Esophagus squamous epithelium (tissue), 5 donors: ENCODE measurements at regions not wholly inside any gene's neighbourhood (a gene's known extent, or its start where the extent isn't known, plus 50 kb on each side); places are given as distances from the start of the nearest gene placed in this dataset.
"Not testable (repeated sequence)": the region's sequence is repeated elsewhere in the genome, so short reads cannot be mapped to it uniquely, and the experiment has no call there.

Source experiments
- DNase-seq: peaks from one replicate; lab custom pipeline; 2025; lab: John Stamatoyannopoulos, UW
- H3K27ac ChIP-seq, 4 donors: fragments of 200-600 bp; sonication (generic); one replicate each; pipeline ENCODE4 v1.5.1; 2016 to 2019; ENCODE audit warnings: mild to moderate bottlenecking in 1 of 4
- H3K27me3 ChIP-seq, 4 donors: fragments of 200-600 bp; sonication (generic); 1 replicate in 3 of 4; 2 replicates in 1 of 4; pipeline versions ENCODE4 v1.5.1 to v1.6.0; 2017 to 2021; ENCODE audit warnings: antibody characterized with exemption in 1 of 4
- H3K36me3 ChIP-seq, 3 donors: fragments of 200-600 bp; sonication (generic); one replicate each; pipeline ENCODE4 v1.5.1; 2016 to 2019
- H3K4me1 ChIP-seq, 3 donors: fragments of 200-600 bp; sonication (generic); one replicate each; pipeline ENCODE4 v1.5.1; 2017 to 2019
- H3K4me3 ChIP-seq, 4 donors: fragments of 200-600 bp; sonication (generic); 1 replicate in 3 of 4; 2 replicates in 1 of 4; pipeline ENCODE4 v1.5.1; 2016 to 2019; ENCODE audit warnings: mild to moderate bottlenecking in 2 of 4, moderate library complexity in 1 of 4
- H3K9me3 ChIP-seq, 3 donors: fragments of 200-600 bp; sonication (generic); one replicate each; pipeline ENCODE4 v1.5.1; 2016 to 2019
- WGBS, 2 donors: methylation state at CpG; one replicate each; pipeline ENCODE4 v1.1.5; 2018; 5-methylcytosine and 5-hydroxymethylcytosine counted together
- intact Hi-C: fragments of 100-400 bp; cut with DNase I; formaldehyde crosslinking; loops from one replicate; pipeline ENCODE4 v1.15.0; 2022
- donor health status: DM: yes; HTN: yes; CAD: no.

DNA sequence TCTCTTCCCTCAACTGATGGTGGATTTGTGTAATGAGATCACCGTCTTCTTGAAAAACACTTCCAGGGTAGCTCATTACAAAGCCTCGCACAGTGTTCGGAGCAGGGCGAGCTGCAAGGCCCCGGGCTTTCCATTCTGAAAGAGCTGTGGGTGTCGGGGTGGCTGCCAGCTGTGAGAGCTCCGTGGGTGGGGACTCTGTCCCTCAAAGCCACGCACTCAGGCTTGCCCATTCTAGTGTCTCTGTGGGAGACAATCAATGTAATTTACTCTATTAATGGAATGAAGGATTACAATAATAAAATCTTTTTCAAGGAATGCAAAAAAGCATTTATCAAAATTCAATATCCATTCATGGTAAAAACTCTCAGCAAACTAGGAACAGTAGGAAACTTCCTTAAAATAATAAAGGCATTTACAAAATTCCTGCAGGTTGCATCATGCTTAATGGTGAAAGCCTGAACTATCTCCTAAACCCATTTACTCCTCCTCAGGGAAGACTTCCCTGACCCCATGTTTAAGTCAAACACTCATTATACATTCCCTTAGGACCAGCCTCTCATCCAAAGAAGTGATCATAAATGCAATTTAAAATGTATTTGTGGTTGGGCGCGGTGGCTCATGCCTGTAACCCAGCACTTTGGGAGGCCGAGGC lies 224.5 kb upstream of the PLGLB1 start:
- 64 to 70% methylated on average over 2 to 4 of the region's 11 CpGs for WGBS, 2 donors
- H3K36me3 ChIP-seq, H3K4me3 ChIP-seq, H3K4me1 ChIP-seq, DNase-seq, H3K27me3 ChIP-seq, H3K9me3 ChIP-seq, intact Hi-C loops, H3K27ac ChIP-seq: not testable (repeated sequence)

DNA sequence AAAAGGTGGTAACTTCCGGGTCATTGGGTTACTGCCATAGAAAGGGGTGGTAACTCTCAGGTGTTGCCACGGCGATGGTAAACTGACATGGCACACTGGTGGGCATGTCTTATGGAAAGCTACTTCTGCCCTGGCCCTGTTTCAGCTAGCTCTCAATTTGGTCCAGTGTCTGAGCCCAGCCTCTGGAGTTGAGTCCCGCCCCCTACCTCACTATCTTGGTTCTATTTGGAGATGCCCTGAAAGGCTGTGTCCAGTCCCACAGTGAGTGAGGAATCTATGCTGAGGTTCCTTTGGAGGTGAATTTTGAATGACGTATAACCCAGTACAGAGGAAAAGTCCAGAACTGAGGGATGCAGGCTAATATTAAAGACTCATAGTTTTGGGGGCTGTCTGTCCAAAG lies 230.4 kb upstream of the PLGLB1 start:
- intact Hi-C loops, DNase-seq, H3K36me3 ChIP-seq, H3K9me3 ChIP-seq, H3K4me1 ChIP-seq, H3K27ac ChIP-seq, H3K4me3 ChIP-seq, H3K27me3 ChIP-seq: not testable (repeated sequence)
- 90 to 100% methylated on average over 1 of the region's 5 CpGs for WGBS, 2 donors

DNA sequence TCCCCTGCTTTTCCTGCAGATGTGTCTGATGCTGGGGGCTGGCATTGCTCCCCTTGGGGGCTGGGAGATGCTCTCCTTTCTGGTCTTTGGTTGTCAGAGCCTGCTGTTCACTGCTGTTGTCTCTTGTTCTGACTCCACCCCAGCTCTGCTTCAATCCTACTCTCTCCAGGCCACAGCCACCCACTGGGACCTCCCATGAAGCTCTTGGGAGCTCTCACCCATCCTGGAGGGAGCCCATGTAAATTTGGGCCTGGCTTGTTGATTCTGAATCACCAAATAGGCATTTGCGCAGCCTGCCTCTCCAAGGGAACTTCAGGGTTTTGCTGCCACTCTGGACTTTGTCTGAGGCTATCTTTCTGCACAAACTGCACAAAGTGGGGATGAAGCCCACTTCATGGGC lies 232.9 kb upstream of the PLGLB1 start:
- H3K27me3 ChIP-seq, H3K4me1 ChIP-seq, DNase-seq, intact Hi-C loops, H3K9me3 ChIP-seq, H3K36me3 ChIP-seq, H3K4me3 ChIP-seq, H3K27ac ChIP-seq: not testable (repeated sequence)
- no CpG with 5 or more reads among the region's 1 CpG for WGBS, 2 donors

DNA sequence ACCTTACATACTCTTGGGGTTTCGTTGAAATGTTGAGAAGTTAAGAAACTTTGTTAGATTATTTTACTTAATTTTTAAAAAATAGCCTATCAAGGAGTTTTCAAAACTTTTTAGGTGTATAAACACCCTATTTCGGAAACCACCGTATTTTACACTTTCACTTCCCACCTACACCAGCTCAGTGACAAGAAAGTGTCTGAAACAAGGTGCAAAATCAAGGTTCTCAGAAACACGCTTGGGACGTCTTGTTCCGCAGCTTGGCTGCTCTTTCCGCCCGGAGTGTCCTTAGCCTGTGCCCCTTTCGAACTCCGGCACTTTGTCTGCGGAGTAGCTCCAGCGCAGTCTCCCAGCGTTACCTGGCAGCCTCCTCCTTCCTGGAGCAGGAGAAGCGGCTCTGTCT lies 233.8 kb upstream of the PLGLB1 start:
- H3K4me1 ChIP-seq, DNase-seq, H3K27ac ChIP-seq, H3K27me3 ChIP-seq, H3K9me3 ChIP-seq, intact Hi-C loops, H3K36me3 ChIP-seq, H3K4me3 ChIP-seq: not testable (repeated sequence)
- 80 to 96% methylated on average over 1 to 8 of the region's 14 CpGs for WGBS, 2 donors

- H3K4me3 ChIP-seq, intact Hi-C loops, H3K9me3 ChIP-seq, H3K4me1 ChIP-seq, H3K27ac ChIP-seq, DNase-seq, H3K36me3 ChIP-seq, H3K27me3 ChIP-seq: not testable (repeated sequence)
- no CpG with 5 or more reads among the region's 7 CpGs for WGBS, 2 donors
These were observed 237.2 kb upstream of the PLGLB1 start for GRCh38 chr2:87258887-87259286.

DNA sequence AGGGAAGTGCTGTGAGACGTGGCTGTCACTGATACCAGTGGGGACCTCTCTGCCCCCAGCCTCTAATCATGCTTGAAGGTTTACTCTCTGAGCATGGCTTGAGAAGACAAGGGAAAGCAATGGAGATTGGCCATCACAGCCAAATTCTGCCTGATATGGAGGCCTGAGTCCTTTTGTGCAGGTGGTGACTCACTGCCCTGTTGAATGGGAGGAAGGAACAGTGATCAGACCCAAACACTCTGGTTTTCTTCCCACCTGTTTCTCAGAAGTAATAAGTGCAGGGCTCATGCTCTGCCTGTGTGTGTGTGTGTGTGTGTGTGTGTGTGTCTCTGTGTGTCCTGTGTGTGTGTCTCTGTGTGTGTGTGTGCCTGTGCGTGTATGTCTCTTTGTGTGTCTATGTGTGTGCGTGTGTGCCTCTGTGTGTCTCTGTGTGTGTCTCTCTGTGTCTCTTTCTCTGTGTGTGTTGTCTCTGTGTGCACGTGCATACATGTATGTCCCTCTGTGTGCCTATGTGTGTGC lies 240.6 kb upstream of the PLGLB1 start:
- H3K27me3 ChIP-seq, H3K4me3 ChIP-seq, H3K36me3 ChIP-seq, intact Hi-C loops, H3K9me3 ChIP-seq, DNase-seq, H3K27ac ChIP-seq, H3K4me1 ChIP-seq: not testable (repeated sequence)
- WGBS, 2 donors = no CpG with 5 or more reads among the region's 4 CpGs

- H3K9me3 ChIP-seq, intact Hi-C loops, DNase-seq, H3K27ac ChIP-seq, H3K27me3 ChIP-seq, H3K36me3 ChIP-seq, H3K4me1 ChIP-seq, H3K4me3 ChIP-seq: not testable (repeated sequence)
- WGBS, 2 donors = 20% methylated on average over 1 of the region's 3 CpGs; no CpG with 5 or more reads in 1 of the 2 donors
These were observed 242.3 kb upstream of the PLGLB1 start for GRCh38 chr2:87263868-87264518.

DNA sequence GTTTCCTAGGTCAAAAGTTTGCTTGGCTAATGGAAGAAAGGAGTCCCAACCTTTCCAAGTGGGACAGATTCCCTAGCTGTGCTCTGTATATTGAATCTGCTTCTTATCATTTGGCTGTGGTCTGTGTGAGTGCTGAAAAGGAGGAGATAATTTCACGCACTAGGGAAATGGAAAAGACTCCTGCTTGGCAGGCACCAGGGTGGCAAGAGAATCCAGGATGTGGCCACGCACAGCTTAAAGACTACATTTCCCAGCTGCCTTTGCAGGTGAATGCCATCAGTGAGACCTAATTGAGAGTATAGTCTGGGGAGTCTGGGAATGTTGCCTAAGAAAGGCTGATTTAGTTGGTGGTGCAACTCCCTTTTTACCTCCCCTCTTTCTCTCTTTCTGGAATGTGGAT lies 253.5 kb upstream of the PLGLB1 start:
- H3K36me3 ChIP-seq, H3K27me3 ChIP-seq, DNase-seq, H3K4me1 ChIP-seq, intact Hi-C loops, H3K9me3 ChIP-seq, H3K27ac ChIP-seq, H3K4me3 ChIP-seq: not testable (repeated sequence)
- WGBS, 2 donors = 80% methylated on average over 1 of the region's 2 CpGs; no CpG with 5 or more reads in 1 of the 2 donors

DNA sequence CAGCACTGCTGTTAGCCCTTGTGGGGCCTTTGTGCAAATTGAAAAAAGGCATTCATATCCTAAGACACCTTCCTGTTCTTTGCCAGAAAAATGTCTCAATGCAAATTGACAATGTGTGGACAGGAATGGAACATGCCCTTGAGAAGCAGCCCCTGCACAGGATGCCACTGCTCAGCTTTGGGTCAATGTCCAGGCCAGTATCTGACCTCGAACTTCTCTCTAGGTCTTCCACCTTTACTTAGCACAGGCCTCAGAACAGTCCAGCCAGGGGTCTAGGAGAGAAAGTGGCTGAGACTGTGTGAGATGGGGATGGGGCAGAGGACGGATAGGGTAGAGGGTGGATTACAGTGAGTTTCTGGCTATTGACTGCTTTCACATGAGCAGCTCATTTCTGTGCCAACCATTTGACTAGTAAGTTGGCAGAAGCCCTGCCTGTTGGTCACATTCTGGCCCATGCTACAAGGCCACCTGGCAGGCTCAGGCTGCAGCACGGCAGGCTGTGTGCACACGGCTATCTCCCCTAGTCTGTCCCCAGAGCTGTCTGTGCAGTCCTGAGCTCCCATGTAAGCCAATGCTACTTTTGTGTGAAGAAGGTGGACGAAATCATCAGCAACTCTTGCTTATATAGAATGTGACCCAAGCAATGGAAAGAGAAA lies 254.5 kb upstream of the PLGLB1 start:
- H3K27ac ChIP-seq, intact Hi-C loops, H3K4me1 ChIP-seq, H3K9me3 ChIP-seq, H3K27me3 ChIP-seq, H3K36me3 ChIP-seq, DNase-seq, H3K4me3 ChIP-seq: not testable (repeated sequence)
- WGBS, 2 donors = 80 to 100% methylated on average over 1 to 2 of the region's 5 CpGs

GRCh38 chr2:87276673-87277072 lies 255.0 kb upstream of the PLGLB1 start:
- intact Hi-C loops, H3K9me3 ChIP-seq, H3K36me3 ChIP-seq, H3K27ac ChIP-seq, DNase-seq, H3K4me3 ChIP-seq, H3K4me1 ChIP-seq, H3K27me3 ChIP-seq: not testable (repeated sequence)
- 50 to 54% methylated on average over 1 of the region's 2 CpGs for WGBS, 2 donors

DNA sequence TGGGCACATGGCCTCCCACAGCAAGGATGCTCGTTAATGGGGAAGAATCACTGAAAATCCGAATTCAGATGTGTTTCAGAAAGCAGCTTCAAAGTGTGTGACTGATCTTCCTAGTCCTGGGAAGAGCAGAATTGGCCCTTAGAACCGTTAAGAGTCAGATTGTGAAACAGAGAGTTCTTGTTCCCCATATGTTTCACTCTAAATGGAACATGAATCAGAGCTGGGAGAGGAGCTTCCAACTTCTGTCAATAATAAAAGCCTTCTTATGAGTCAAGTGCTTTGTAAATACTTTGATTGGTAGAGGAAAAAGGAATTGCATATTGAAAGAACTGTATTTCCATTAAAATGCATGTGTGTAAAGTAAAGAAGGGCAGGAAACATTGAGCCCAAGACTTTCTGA lies 256.1 kb upstream of the PLGLB1 start:
- H3K4me1 ChIP-seq, H3K36me3 ChIP-seq, H3K27me3 ChIP-seq, H3K9me3 ChIP-seq, DNase-seq, intact Hi-C loops, H3K27ac ChIP-seq, H3K4me3 ChIP-seq: not testable (repeated sequence)
- WGBS, 2 donors = no CpG with 5 or more reads among the region's 3 CpGs

DNA sequence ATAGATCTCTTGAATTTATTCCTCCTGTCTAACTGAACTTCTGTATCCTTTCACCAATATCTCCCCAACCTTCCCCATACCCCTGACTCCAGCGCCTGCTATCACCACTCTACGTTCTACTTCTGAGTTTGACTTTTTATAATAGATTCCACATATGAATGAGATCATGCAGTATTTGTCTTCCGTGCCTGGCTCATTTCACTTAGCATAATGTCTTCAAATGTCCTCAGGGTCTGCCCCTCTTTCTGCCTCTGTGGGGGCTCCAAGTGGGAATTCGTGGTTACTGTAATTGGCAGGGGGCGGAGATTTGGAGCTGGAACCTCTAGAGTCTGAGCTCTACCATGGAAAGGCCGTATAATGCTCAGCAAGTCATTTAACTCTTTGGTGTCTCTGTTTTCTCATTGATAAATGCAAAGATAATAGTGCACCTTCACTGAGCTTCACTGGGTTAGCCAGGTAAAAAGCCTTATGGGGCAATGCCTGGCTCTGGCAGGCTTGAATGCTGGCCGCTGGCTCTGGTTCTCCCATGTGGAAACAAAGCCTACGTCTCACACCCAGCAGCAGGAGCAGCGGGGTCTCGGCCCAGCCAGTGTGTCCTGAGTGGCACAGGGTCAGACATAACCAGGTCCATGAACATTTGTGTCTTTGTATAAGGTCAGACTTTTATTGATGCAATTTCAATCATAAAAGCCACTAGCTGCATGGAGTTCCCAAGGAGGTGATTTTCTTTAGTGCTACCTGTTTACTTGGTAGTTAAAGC lies 259.1 kb upstream of the PLGLB1 start:
- H3K27me3 ChIP-seq, H3K9me3 ChIP-seq, DNase-seq, H3K4me3 ChIP-seq, H3K4me1 ChIP-seq, H3K27ac ChIP-seq, H3K36me3 ChIP-seq, intact Hi-C loops: not testable (repeated sequence)
- 68% methylated on average over 3 of the region's 10 CpGs; no CpG with 5 or more reads in 1 of the 2 donors for WGBS, 2 donors
